ENCODE measurements at regions not wholly inside any gene's neighbourhood (a gene's known extent, or its start where the extent isn't known, plus 50 kb on each side); places are given as distances from the start of the nearest gene placed in this dataset.

- TF ChIP-seq CTCF (IDR thresholded peaks at IDR 0.05), result no peak
- TF ChIP-seq POLR2AphosphoS5 (IDR thresholded peaks at IDR 0.05; ENCODE audit: low read depth, low read length), result no peak
- TF ChIP-seq SIN3A (IDR thresholded peaks at IDR 0.05; ENCODE audit: borderline replicate concordance, insufficient read depth, low read depth, low read length), result no peak
- no peak for TF ChIP-seq REST (IDR thresholded peaks at IDR 0.05; ENCODE audit: insufficient read depth in 1 of 2, low read depth in 2 of 2, low read length in 1 of 2)
- no peak for TF ChIP-seq TCF7L2 (IDR thresholded peaks at IDR 0.05; ENCODE audit: low read depth, low read length)
These were observed 588.9 kb downstream of the KCTD12 start for GRCh38 chr13:76297331-76297730.

Data from Panc1 (cell line).